HG03565 (cell line): ENCODE measurements at regions not wholly inside any gene's neighbourhood (a gene's known extent, or its start where the extent isn't known, plus 50 kb on each side); places are given as distances from the start of the nearest gene placed in this dataset.

ENCODE experiments used
- ATAC-seq: cut with Tn5 transposase; IDR thresholded peaks from one replicate; pipeline ENCODE4 v1.9.1; 2021; ENCODE audit warnings: mild to moderate bottlenecking, moderate library complexity; ENCODE audit not compliant: unreplicated experiment

DNA sequence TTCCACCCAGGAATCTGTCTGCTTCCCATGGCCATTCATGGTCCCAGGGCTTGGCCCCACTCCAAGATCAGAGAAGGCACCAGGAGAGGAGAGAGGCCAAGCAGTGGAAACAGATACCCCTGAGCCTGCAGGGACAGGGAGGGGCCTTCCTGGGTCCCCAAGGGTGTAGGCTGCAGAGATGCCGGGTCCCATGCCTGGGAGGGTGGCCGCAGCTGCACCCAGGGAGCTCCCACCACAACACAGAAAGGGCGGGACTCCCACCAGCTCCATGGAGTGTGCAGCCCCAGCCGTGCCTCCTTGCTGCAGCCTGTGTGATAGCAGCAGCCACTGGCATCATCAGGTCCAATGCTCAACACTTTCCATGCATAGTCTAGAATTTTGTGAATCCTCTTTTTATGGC is 331.5 kb downstream of the UACA start:
- ATAC-seq: no peak

- ATAC-seq: no peak
These were observed 332.4 kb upstream of the TLE3 start for GRCh38 chr15:70430069-70430468.

DNA sequence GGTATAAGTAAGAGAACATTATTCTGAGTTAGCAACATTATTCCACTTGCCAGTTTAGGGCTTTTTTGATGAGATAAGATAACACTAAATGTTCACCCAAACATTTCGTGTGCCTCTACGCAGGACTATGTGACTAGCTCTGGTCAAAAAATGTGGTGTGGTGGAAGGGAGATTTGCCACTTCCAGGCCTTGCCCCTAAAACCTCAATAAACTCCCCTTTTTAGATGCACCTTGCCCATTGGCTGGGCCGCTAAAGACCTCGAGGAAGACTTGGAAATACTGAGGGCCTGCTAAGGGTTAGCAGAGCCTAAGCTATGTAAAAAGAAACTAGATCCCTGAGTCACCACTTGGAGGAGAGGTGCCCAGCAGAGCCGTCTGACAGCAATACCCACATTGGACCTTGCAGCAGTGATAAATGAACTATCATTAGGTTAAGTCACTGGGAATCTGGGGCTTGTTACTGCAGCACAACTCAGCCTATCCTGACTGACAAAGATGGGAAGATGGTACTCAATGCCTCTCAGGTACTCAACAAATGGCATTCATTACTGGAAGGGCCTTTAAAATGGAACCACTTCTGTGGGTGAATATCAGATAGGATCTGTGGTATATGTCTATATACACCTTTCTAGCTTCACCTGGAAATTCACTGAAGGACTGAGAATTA is 331.5 kb upstream of the TLE3 start:
- ATAC-seq: no peak

- ATAC-seq: no peak
These were observed 330.6 kb upstream of the TLE3 start for GRCh38 chr15:70428211-70428822.

- ATAC-seq: no peak
These were observed 329.7 kb upstream of the TLE3 start for GRCh38 chr15:70427167-70428120.

DNA sequence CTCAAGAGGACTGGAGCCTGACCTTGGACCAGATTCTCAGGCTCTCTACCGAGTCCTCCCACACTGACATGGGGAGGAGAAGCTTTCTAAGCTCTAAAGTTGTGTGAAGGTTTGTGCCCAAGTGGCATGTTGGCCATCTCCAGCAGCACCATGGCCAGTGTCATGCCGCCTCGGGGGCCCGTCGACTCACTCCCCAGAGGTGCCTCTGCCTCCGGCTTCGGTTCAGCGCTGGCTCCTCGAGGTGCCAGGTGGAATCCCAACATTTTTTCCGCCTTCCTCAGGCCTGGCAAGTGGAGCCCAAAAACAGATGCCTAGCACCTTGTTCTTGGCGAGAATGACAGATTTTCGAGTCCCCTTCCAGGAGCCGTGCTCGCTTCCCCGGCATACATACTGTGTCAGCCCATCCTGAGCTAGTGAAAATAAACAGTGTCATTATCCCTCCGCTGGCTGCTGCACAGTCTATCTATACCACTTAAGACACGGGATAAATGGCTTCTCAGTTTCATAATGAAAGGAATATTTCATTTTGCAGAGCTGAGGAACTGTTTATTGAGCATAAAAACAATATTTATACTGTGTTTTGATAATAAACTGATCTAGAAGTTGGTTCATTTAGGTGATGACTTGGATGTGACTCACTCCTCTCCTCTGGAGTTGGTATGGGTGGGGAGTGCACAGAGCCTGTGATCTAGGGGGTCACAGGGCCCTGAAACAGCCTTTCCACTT is 328.5 kb upstream of the TLE3 start:
- no peak for ATAC-seq

- no peak for ATAC-seq
These were observed 327.3 kb upstream of the TLE3 start for GRCh38 chr15:70424937-70425411.

- no peak for ATAC-seq
These were observed 325.6 kb upstream of the TLE3 start for GRCh38 chr15:70423267-70423666.

DNA sequence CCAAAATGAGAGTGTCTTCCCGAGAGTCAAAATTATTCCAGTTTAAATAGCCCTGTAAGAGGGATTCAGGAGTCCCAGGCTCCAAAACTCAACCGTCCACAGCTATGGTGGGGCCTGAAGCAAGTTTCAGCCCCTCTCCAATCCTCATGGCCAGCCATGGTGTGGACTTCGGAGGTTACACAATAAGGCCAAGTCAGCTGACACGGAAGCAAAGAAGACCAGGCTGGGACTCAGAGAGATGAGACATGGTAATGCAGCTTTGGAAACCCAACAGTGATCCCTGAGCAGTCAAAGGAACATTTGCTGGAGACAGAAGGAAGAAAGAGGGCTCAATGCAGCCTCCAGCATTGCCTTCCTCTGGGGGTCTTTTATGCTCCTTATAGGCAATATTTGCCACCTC is 324.6 kb upstream of the TLE3 start:
- no peak for ATAC-seq

DNA sequence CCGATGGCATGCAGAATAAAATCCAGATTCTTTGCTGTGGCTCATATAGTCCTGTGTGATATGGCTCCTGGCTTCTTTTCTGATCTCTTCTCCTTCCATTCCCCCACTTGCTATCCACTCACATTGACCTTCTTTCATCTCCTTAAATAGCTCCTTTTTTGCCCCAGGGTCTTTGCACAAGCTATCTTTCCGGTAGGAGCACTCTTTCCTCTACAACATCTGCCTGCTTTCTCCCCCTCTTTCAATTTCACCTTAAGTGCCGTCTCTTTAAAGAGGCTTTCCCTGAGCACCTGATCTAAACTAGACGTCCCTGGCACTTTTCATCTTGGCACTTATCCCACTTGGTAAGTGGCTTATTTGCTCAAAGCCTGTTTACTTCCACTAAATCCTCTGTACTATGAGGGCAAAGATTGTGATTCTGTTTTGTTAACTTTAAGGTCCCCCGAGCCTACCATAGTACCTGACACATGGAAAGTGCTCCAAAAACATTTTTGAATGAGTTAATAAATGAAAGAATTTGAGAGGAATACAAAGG is 323.3 kb upstream of the TLE3 start:
- ATAC-seq: no peak

DNA sequence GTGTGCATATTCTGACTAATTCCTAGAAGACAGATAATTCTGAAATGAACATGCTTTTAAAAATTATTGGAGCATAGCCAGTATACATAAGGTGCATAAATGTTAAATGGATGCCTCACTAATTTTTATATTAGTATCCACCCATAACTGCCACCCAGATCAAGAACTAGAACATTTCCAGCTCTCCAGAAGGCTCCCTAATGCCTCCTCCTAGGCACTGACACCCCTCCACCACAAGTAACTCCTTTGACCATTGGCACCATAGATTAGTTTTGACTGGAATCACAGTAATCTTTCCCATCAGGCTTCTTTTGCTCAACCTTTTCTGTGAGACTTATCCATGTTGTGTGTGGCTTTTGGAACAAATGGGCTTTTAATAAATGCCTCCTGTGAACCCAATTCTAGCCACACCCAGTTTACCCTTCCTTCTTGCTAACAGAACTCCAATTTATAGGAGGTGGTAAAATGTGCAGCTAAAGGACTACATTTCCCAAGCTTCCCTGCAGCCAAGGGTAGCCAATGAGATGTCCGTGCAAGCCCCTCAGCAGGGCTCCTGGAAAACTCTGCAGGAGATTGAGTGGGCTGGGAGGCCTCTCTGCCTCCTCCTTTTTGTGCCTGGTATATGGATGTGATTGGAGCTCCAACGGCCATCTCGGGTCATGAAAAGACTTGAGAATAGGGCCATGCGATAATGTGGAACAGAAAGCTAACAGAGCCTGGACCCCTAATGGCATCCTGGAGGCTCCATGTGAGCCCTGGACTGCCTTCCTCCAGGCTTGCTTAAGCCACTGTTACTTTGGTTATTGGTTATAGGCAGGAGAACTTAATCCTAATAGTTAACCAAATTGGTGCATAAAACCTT is 322.6 kb upstream of the TLE3 start:
- ATAC-seq: no peak

DNA sequence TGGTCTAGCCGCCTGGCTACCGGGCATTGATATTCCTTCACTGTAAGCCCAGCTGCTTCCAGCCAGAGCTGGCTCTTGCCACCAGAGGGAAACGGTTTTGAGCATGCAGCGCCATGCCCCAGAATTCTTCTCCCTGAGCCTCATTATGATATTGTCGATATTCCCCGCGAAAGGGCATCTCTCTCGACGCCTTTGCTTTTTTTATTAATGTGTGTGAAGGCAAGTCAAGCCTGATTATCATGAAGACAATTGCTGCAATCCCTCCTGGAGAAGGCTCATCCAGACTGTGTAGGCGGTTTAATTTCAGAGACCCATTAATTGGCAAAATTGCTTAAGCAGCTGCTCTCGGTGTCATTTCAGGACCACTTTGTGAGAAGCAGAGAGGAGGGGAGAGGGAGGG is 321.2 kb upstream of the TLE3 start:
- no peak for ATAC-seq

GRCh38 chr15:70417535-70417934 is 319.8 kb upstream of the TLE3 start:
- ATAC-seq: no peak

GRCh38 chr15:70416829-70417228 is 319.1 kb upstream of the TLE3 start:
- ATAC-seq: no peak

DNA sequence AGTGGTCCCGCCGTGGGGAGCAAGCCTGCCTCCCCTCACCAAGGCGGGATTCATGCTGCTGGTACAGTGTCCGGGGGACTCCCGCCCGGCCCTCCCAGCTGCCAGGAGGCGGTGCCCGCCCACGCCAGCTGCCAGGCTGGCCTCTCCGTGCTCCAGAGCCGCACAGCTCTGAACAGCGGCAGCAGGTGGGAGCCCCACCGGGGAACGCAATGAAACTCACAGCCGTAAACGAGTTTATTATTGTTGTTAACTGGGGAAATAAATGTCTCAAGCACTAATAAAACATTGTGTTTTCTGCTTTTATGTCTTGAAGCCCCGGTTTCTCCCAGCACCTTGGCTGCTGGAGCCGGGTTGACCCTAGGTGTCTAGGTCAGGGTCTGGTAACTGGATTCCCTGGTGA is 317.7 kb upstream of the TLE3 start:
- ATAC-seq: no peak

- ATAC-seq: no peak
These were observed 316.9 kb upstream of the TLE3 start for GRCh38 chr15:70414626-70415025.

GRCh38 chr15:70412794-70413193 is 315.1 kb upstream of the TLE3 start:
- no peak for ATAC-seq

- no peak for ATAC-seq
These were observed 313.6 kb upstream of the TLE3 start for GRCh38 chr15:70411143-70411863.

DNA sequence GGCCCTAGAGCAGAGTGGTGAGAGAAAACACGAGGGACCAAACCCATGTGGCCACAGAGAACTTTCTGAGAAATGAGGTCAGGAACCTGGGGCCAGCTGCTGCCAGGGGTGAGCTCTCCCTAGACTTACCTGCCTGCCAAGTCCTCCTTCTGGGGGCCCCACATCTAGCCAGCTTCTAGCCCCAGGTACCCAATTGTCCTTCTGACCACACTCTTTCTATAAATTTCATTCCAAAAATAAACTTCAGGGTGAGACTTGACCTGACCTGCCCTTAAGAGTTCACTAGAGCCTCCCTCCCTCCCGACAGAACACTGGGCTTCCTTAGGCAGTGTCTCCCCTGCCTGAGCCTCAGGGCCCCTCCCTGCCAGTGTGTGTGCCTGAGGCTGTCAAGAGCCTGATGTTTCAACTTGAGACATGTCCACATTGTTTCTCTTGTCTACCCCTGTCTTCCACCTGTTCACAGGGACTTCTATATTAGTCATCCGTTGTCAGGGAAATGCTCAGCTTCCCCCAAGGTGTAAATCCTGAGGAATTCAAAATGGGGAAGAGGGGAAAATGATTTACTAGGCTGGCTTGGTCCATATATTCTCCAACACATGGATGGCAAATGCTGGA is 312.8 kb upstream of the TLE3 start:
- ATAC-seq: no peak
